ENCODE measurements at regions not wholly inside any gene's neighbourhood (a gene's known extent, or its start where the extent isn't known, plus 50 kb on each side); places are given as distances from the start of the nearest gene placed in this dataset.
A peak's percentile ranks its signal among the peaks of the same experiment; 100 is the strongest.
"Not testable (repeated sequence)": the region's sequence is repeated elsewhere in the genome, so short reads cannot be mapped to it uniquely, and the experiment has no call there.

- Mint-ChIP-seq H3K27me3 (no peaks in the 10 kb centered on the region), H3K27ac (no peak overlapping the region), H3K4me3 (ENCODE audit: low read depth) (no peak overlapping the region), H3K36me3 (ENCODE audit: insufficient read depth) (no peaks in the 10 kb centered on the region), H3K9me3 (ENCODE audit: low read depth) (peaks cover 2% of the 10 kb centered on the region), H3K4me1 (ENCODE audit: low read depth) (peaks cover 4% of the 10 kb centered on the region)
- no peak for DNase-seq (ENCODE audit: low spot score, unreplicated experiment)
- TF ChIP-seq CTCF (IDR thresholded peaks at IDR 0.05; ENCODE audit: unreplicated experiment), result no peak
Observed at GRCh38 chr14:40216976-40217375, 784.7 kb upstream of the FBXO33 start.

GRCh38 chr14:40216408-40216807 is 784.2 kb upstream of the FBXO33 start:
- H3K27ac Mint-ChIP-seq, result peak overlapping the region; percentile 30
- H3K27me3 Mint-ChIP-seq; H3K36me3 Mint-ChIP-seq (ENCODE audit: insufficient read depth); H3K4me1 Mint-ChIP-seq (ENCODE audit: low read depth); H3K4me3 Mint-ChIP-seq (ENCODE audit: low read depth); DNase-seq (ENCODE audit: low spot score, unreplicated experiment); H3K9me3 Mint-ChIP-seq (ENCODE audit: low read depth): not testable (repeated sequence)

- DNase-seq (ENCODE audit: low spot score, unreplicated experiment), result no peak
- Mint-ChIP-seq H3K9me3 (ENCODE audit: low read depth) (peaks cover 8% of the 10 kb centered on the region), H3K4me1 (ENCODE audit: low read depth) (peaks cover 4% of the 10 kb centered on the region), H3K27me3 (no peaks in the 10 kb centered on the region), H3K36me3 (ENCODE audit: insufficient read depth) (no peaks in the 10 kb centered on the region), H3K4me3 (ENCODE audit: low read depth) (no peak overlapping the region), H3K27ac (no peak overlapping the region)
- no peak for TF ChIP-seq CTCF (IDR thresholded peaks at IDR 0.05; ENCODE audit: unreplicated experiment)
Observed at GRCh38 chr14:40213701-40214100, 781.5 kb upstream of the FBXO33 start.

- Mint-ChIP-seq H3K4me3 (ENCODE audit: low read depth) (no peak overlapping the region), H3K36me3 (ENCODE audit: insufficient read depth) (no peaks in the 10 kb centered on the region), H3K9me3 (ENCODE audit: low read depth) (peaks cover 9% of the 10 kb centered on the region), H3K27ac (no peak overlapping the region), H3K27me3 (no peaks in the 10 kb centered on the region), H3K4me1 (ENCODE audit: low read depth) (peaks cover 1% of the 10 kb centered on the region)
- no peak for TF ChIP-seq CTCF (IDR thresholded peaks at IDR 0.05; ENCODE audit: unreplicated experiment)
- no peak for DNase-seq (ENCODE audit: low spot score, unreplicated experiment)
Observed at GRCh38 chr14:40204441-40205175, 772.4 kb upstream of the FBXO33 start.

GRCh38 chr14:40199101-40199500 is 766.9 kb upstream of the FBXO33 start:
- no peaks in the 10 kb centered on the region for H3K9me3 Mint-ChIP-seq (ENCODE audit: low read depth)
- no peak overlapping the region for H3K27ac Mint-ChIP-seq
- no peaks in the 10 kb centered on the region for H3K27me3 Mint-ChIP-seq

More at GRCh38 chr14:40199101-40199500, 766.9 kb upstream of the FBXO33 start:
- Mint-ChIP-seq H3K4me3 (ENCODE audit: low read depth) (no peak overlapping the region), H3K36me3 (ENCODE audit: insufficient read depth) (no peaks in the 10 kb centered on the region), H3K4me1 (ENCODE audit: low read depth) (no peaks in the 10 kb centered on the region)
- TF ChIP-seq CTCF (IDR thresholded peaks at IDR 0.05; ENCODE audit: unreplicated experiment), result no peak
- DNase-seq (ENCODE audit: low spot score, unreplicated experiment), result no peak

All from progenitor cell of endocrine pancreas (in vitro differentiated cells).